ENCODE measurements at regions not wholly inside any gene's neighbourhood (a gene's known extent, or its start where the extent isn't known, plus 50 kb on each side); places are given as distances from the start of the nearest gene placed in this dataset.

GRCh38 chr17:54527941-54528340, 372.7 kb upstream of the TOM1L1 start:
- Histone ChIP-seq H4K5ac (ENCODE audit: insufficient read length, low read depth, low read length) (no peak overlapping the region), H3K4ac (replicated peaks; ENCODE audit: insufficient read length, low read depth, low read length) (no peak overlapping the region), H2AK5ac (ENCODE audit: low read depth, low read length) (no peak overlapping the region), H2BK5ac (ENCODE audit: low read depth, low read length) (no peak overlapping the region), H3K23ac (ENCODE audit: insufficient read length) (no peak overlapping the region), H3K36me3 (ENCODE audit: control insufficient read depth in 2 of 4, insufficient read depth in 4 of 4, low read length in 3 of 4) (no peaks in the 10 kb centered on the region), H2AFZ (ENCODE audit: low read length) (no peak overlapping the region), H3K27me3 (replicated peaks in 1 of 4; ENCODE audit: control insufficient read depth in 3 of 4, extremely low read depth in 1 of 4, insufficient read depth in 3 of 4, low read length in 3 of 4) (no peaks in the 10 kb centered on the region), H3K4me2 (ENCODE audit: insufficient read depth in 1 of 2, low read depth in 2 of 2, low read length in 2 of 2) (no peak overlapping the region), H2BK15ac (ENCODE audit: low read length) (no peak overlapping the region), H3K14ac (ENCODE audit: insufficient read length) (no peak overlapping the region), H3K18ac (ENCODE audit: extremely low read depth, low read length) (no peak overlapping the region), H4K20me1 (replicated peaks in 1 of 2; ENCODE audit: control insufficient read depth in 1 of 2, insufficient read depth in 2 of 2, low read length in 2 of 2) (no peaks in the 10 kb centered on the region), H4K8ac (ENCODE audit: extremely low read depth, insufficient read depth, low read length) (no peak overlapping the region), H3K4me1 (replicated peaks in 1 of 4; ENCODE audit: control insufficient read depth in 3 of 4, insufficient read depth in 4 of 4, low read length in 3 of 4) (peaks cover 0 to 3% (median 2%) of the 10 kb centered on the region in 4 experiments; a peak in 3 of 7 replicates), H3K9me3 (ENCODE audit: insufficient read depth in 2 of 2, low read depth in 1 of 2, low read length in 1 of 2) (no peaks in the 10 kb centered on the region), H3K56ac (replicated peaks; ENCODE audit: insufficient read length, low read depth, low read length) (no peak overlapping the region), H2BK20ac (ENCODE audit: low read length) (no peak overlapping the region), H3K4me3 (ENCODE audit: extremely low read depth in 1 of 4, insufficient read depth in 2 of 4, low read depth in 3 of 4, low read length in 4 of 4) (no peak overlapping the region), H3K23me2 (ENCODE audit: low read depth, low read length) (no peaks in the 10 kb centered on the region), H2BK12ac (ENCODE audit: low read depth, low read length) (no peak overlapping the region), H3K79me1 (ENCODE audit: low read depth, low read length) (no peaks in the 10 kb centered on the region), H3K27ac (ENCODE audit: low read depth, low read length) (no peak overlapping the region), H3K9ac (replicated peaks in 1 of 4; ENCODE audit: extremely low read depth in 1 of 4, low read depth in 3 of 4, low read length in 3 of 4) (no peak overlapping the region), H2BK120ac (replicated peaks; ENCODE audit: low read depth, low read length) (no peak overlapping the region), H3K79me2 (ENCODE audit: control insufficient read depth in 1 of 2, insufficient read depth in 2 of 2, low read length in 2 of 2) (no peaks in the 10 kb centered on the region), H4K91ac (replicated peaks; ENCODE audit: insufficient read length, low read length) (no peak overlapping the region)
- ChIA-PET POLR2A (ENCODE audit: partially characterized antibody) (no interaction called here), CTCF (ENCODE audit: partially characterized antibody) (interaction anchor here (0.9 kb wide), 1 partner anchor 10 kb away, joined by 4 read pairs; no protein-coding TSS in a partner anchor)
- no peak for TF ChIP-seq SAP30 (IDR thresholded peaks at IDR 0.05; ENCODE audit: insufficient read depth, insufficient replicate concordance, low read length)
- TF ChIP-seq CBX8 (IDR thresholded peaks at IDR 0.05; ENCODE audit: borderline replicate concordance, low read depth, low read length), result no peak
- FAIRE-seq (no peak), DNase-seq (ENCODE audit: low read depth in 1 of 2, low spot score in 2 of 2) (no peak)
- WGBS, 2 experiments (ENCODE audit: extremely low coverage in 1 of 2, insufficient coverage in 1 of 2, insufficient read length in 1 of 2, insufficient replicate concordance in 2 of 2, low coverage in 1 of 2, low lambda C conversion rate in 2 of 2, missing lambda C conversion rate in 1 of 2), result 40% methylated on average over 2 of the region's 2 CpGs; no CpG with 5 or more reads in 1 of the 2 experiments
